GM12891 (cell line): ENCODE measurements at regions not wholly inside any gene's neighbourhood (a gene's known extent, or its start where the extent isn't known, plus 50 kb on each side); places are given as distances from the start of the nearest gene placed in this dataset.

Source experiments
- POLR2A ChIP-seq: IDR thresholded peaks from 2 replicates; pipeline ENCODE4 v1.6.1; 2011; ENCODE audit warnings: low read depth, low read length, control low read depth
- POLR2AphosphoS5 ChIP-seq: IDR thresholded peaks from 2 replicates; pipeline ENCODE4 v1.6.1; 2011; ENCODE audit warnings: low read depth, low read length, control low read depth
- SPI1 ChIP-seq: IDR thresholded peaks from 2 replicates; pipeline ENCODE4 v1.6.1; 2011; ENCODE audit warnings: low read depth, low read length, control low read depth
- TAF1 ChIP-seq: IDR thresholded peaks from 2 replicates; pipeline ENCODE4 v1.6.1; 2011; ENCODE audit warnings: low read depth, low read length, control low read depth

DNA sequence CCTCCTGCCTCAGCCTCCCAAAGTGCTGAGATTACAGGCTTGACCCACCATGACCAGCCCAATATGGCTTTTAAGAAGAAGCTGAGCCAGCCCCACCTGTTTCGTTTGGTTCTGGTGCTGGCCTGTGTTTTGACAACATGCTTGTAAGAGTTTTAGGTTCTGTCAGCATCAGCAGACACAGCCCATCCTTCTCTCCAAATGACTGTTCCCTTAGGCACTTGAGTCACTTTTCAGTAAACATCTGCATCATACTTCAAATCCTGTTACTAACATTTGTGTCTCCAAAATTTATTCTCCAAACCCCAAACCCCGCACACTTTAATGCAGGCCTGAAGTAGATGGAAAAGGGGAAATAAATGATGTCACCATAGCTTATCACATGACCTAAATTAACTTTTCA lies 1118.5 kb downstream of the TSN start:
- TF ChIP-seq POLR2AphosphoS5 = no peak
- no peak for TF ChIP-seq POLR2A
- TF ChIP-seq TAF1 = no peak
- TF ChIP-seq SPI1 = no peak
